ENCODE measurements at regions not wholly inside any gene's neighbourhood (a gene's known extent, or its start where the extent isn't known, plus 50 kb on each side); places are given as distances from the start of the nearest gene placed in this dataset.

- no CpG with 5 or more reads among the region's 3 CpGs for WGBS (ENCODE audit: extremely low coverage, insufficient read length, low lambda C conversion rate)
- H2BK120ac ChIP-seq (ENCODE audit: low read depth, low read length, poor library complexity, severe bottlenecking) = no peak overlapping the region
Measured at GRCh38 chr20:53723045-53723444, 129.4 kb upstream of the ZNF217 start.

More at GRCh38 chr20:53723045-53723444, 129.4 kb upstream of the ZNF217 start:
- Histone ChIP-seq H2AFZ (ENCODE audit: low read length) (no peak overlapping the region), H2AK5ac (ENCODE audit: insufficient read length, low read length) (no peak overlapping the region), H3K4me1 (ENCODE audit: insufficient read depth, low read length) (no peaks in the 10 kb centered on the region), H3K27ac (ENCODE audit: insufficient read length, low read depth, low read length) (no peak overlapping the region), H3K18ac (ENCODE audit: insufficient read length, low read depth, low read length) (no peak overlapping the region), H3K79me1 (ENCODE audit: insufficient read depth, low read depth, low read length, poor library complexity, severe bottlenecking) (no peaks in the 10 kb centered on the region), H3K23me2 (ENCODE audit: insufficient read length, low read depth, low read length, poor library complexity, severe bottlenecking) (no peaks in the 10 kb centered on the region), H3K9ac (ENCODE audit: extremely low read depth, insufficient read length, low read length) (no peak overlapping the region), H4K91ac (ENCODE audit: insufficient read length, low read depth, low read length) (no peak overlapping the region), H3K4me2 (ENCODE audit: insufficient read depth, insufficient read length, low read length) (no peak overlapping the region), H4K5ac (ENCODE audit: insufficient read length, low read depth, low read length) (no peak overlapping the region), H3K56ac (ENCODE audit: insufficient read length, low read depth, low read length) (no peak overlapping the region), H4K8ac (replicated peaks; ENCODE audit: insufficient read length, low read depth, low read length) (no peak overlapping the region), H3K23ac (ENCODE audit: insufficient read length, low read depth, low read length) (no peak overlapping the region), H3T11ph (ENCODE audit: low read length) (no peak overlapping the region), H3K9me3 (ENCODE audit: control insufficient read depth, low read depth, low read length) (no peaks in the 10 kb centered on the region), H2BK20ac (ENCODE audit: low read depth, low read length, poor library complexity, severe bottlenecking) (no peak overlapping the region), H2BK5ac (ENCODE audit: insufficient read length, low read length) (no peak overlapping the region), H4K20me1 (ENCODE audit: control insufficient read depth, insufficient read depth, insufficient read length) (no peaks in the 10 kb centered on the region), H3K14ac (ENCODE audit: insufficient read depth, low read length) (no peak overlapping the region), H2BK15ac (ENCODE audit: low read depth, low read length) (no peak overlapping the region), H3K4ac (ENCODE audit: low read depth, low read length) (no peak overlapping the region), H2BK12ac (ENCODE audit: insufficient read length, low read depth, low read length) (no peak overlapping the region), H3K79me2 (ENCODE audit: insufficient read depth, low read length) (no peaks in the 10 kb centered on the region), H3K27me3 (ENCODE audit: insufficient read depth, low read length) (no peaks in the 10 kb centered on the region)
- no peak for DNase-seq
- Mint-ChIP-seq H3K27ac (no peak overlapping the region), H3K9me3 (no peaks in the 10 kb centered on the region), H3K36me3 (ENCODE audit: insufficient read depth in 1 of 3, low read depth in 3 of 3) (no peaks in the 10 kb centered on the region; a peak in 1 of 7 replicates), H3K27me3 (ENCODE audit: low read depth) (no peaks in the 10 kb centered on the region), H3K4me1 (peaks cover 8 to 10% of the 10 kb centered on the region in 2 experiments), H3K4me3 (no peak overlapping the region)
- TF ChIP-seq, protein P1, sequence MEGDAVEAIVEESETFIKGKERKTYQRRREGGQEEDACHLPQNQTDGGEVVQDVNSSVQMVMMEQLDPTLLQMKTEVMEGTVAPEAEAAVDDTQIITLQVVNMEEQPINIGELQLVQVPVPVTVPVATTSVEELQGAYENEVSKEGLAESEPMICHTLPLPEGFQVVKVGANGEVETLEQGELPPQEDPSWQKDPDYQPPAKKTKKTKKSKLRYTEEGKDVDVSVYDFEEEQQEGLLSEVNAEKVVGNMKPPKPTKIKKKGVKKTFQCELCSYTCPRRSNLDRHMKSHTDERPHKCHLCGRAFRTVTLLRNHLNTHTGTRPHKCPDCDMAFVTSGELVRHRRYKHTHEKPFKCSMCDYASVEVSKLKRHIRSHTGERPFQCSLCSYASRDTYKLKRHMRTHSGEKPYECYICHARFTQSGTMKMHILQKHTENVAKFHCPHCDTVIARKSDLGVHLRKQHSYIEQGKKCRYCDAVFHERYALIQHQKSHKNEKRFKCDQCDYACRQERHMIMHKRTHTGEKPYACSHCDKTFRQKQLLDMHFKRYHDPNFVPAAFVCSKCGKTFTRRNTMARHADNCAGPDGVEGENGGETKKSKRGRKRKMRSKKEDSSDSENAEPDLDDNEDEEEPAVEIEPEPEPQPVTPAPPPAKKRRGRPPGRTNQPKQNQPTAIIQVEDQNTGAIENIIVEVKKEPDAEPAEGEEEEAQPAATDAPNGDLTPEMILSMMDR (conservative IDR thresholded peaks at IDR 0.05) = no peak
